ENCODE measurements at regions not wholly inside any gene's neighbourhood (a gene's known extent, or its start where the extent isn't known, plus 50 kb on each side); places are given as distances from the start of the nearest gene placed in this dataset.

GRCh38 chr3:1693145-1693544, 405.5 kb upstream of the CNTN4 start:
- Histone ChIP-seq H3K4me3 (no peak overlapping the region), H3K27me3 (no peaks in the 10 kb centered on the region), H3K27ac (no peak overlapping the region), H3K36me3 (no peaks in the 10 kb centered on the region), H3K9me3 (peaks cover 0 to 4% (median 0%) of the 10 kb centered on the region in 3 donors), H3K4me1 (no peaks in the 10 kb centered on the region)
- TF ChIP-seq EP300 (IDR thresholded peaks at IDR 0.05) (no peak), CTCF (IDR thresholded peaks at IDR 0.05) (no peak), POLR2A (IDR thresholded peaks at IDR 0.05) (no peak), POLR2AphosphoS5 (IDR thresholded peaks at IDR 0.05) (no peak)
- ATAC-seq = no peak
- WGBS, 2 donors (ENCODE audit: low coverage in 1 of 2) = 68 to 90% methylated on average over 1 to 2 of the region's 2 CpGs

- 33 to 47% methylated on average over 5 of the region's 5 CpGs for WGBS, 2 donors (ENCODE audit: low coverage in 1 of 2)
- Histone ChIP-seq H3K27me3 (no peaks in the 10 kb centered on the region), H3K27ac (no peak overlapping the region), H3K9me3 (peaks cover 0 to 4% (median 0%) of the 10 kb centered on the region in 3 donors), H3K4me1 (no peaks in the 10 kb centered on the region), H3K4me3 (no peak overlapping the region), H3K36me3 (no peaks in the 10 kb centered on the region)
- ATAC-seq = no peak
- TF ChIP-seq POLR2AphosphoS5 (IDR thresholded peaks at IDR 0.05) (no peak), CTCF (IDR thresholded peaks at IDR 0.05) (no peak), EP300 (IDR thresholded peaks at IDR 0.05) (no peak), POLR2A (IDR thresholded peaks at IDR 0.05) (no peak)
Observed at GRCh38 chr3:1696669-1697275, 401.9 kb upstream of the CNTN4 start.

- Histone ChIP-seq H3K9me3 (no peaks in the 10 kb centered on the region), H3K4me3 (no peak overlapping the region), H3K27me3 (no peaks in the 10 kb centered on the region), H3K27ac (no peak overlapping the region), H3K4me1 (no peaks in the 10 kb centered on the region), H3K36me3 (no peaks in the 10 kb centered on the region)
- no peak for ATAC-seq
- WGBS, 2 donors (ENCODE audit: low coverage in 1 of 2) = no CpG with 5 or more reads among the region's 17 CpGs
- TF ChIP-seq POLR2AphosphoS5 (IDR thresholded peaks at IDR 0.05) (no peak), CTCF (IDR thresholded peaks at IDR 0.05) (no peak)
Observed at GRCh38 chr3:1699361-1699920, 399.2 kb upstream of the CNTN4 start.

DNA sequence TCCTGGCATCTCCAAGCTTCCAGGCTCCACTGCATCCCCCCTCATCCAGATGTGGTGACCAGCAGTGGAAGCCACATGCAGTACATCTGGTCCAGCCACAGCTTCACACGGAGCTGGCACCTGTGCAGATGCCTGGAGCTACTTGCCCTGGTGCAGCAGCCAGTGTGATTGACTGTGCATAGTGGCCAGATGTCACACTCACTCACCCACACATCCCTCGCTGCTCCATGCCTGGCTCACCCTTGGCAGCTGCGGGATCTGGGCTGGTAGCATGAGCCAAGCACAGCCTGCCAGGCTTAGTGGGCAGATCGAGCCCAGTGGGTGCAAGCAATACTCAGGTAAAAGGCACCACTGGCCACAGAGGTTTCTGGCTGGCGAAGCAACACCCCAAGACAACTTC, 398.0 kb upstream of the CNTN4 start:
- TF ChIP-seq POLR2AphosphoS5 (IDR thresholded peaks at IDR 0.05) (no peak), EP300 (IDR thresholded peaks at IDR 0.05) (no peak), CTCF (IDR thresholded peaks at IDR 0.05) (no peak), POLR2A (IDR thresholded peaks at IDR 0.05) (no peak)
- Histone ChIP-seq H3K4me3 (no peak overlapping the region), H3K9me3 (peaks cover 0 to 4% (median 0%) of the 10 kb centered on the region in 3 donors), H3K4me1 (no peaks in the 10 kb centered on the region), H3K36me3 (no peaks in the 10 kb centered on the region), H3K27ac (no peak overlapping the region), H3K27me3 (no peaks in the 10 kb centered on the region)
- no peak for ATAC-seq
- 87% methylated on average over 4 of the region's 5 CpGs; no CpG with 5 or more reads in 1 of the 2 donors for WGBS, 2 donors (ENCODE audit: low coverage in 1 of 2)

DNA sequence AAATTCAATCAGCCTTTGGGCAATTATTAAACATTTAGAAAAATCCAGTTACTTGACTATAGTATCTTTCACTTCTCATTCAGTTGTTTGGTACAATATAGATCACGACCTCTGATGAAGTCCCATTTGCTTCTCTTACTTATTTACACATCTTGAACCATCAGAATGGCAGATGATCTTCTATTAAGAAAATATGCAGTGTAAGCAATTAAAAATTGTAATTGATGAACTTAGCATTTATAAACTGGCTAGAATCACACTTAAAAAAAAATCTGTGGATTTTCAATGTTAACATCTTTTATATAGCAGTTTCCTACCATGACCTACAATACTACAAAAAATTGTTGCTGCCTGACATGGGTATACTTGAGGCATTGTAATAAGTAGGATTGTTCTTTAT, 395.5 kb upstream of the CNTN4 start:
- Histone ChIP-seq H3K4me3 (no peak overlapping the region), H3K36me3 (no peaks in the 10 kb centered on the region), H3K27me3 (no peaks in the 10 kb centered on the region), H3K27ac (no peak overlapping the region), H3K4me1 (no peaks in the 10 kb centered on the region), H3K9me3 (peaks cover 0 to 10% (median 0%) of the 10 kb centered on the region in 3 donors)
- ATAC-seq = no peak
- 82 to 100% methylated on average over 1 of the region's 1 CpG for WGBS, 2 donors (ENCODE audit: low coverage in 1 of 2)
- TF ChIP-seq EP300 (IDR thresholded peaks at IDR 0.05) (no peak), POLR2A (IDR thresholded peaks at IDR 0.05) (no peak), POLR2AphosphoS5 (IDR thresholded peaks at IDR 0.05) (no peak), CTCF (IDR thresholded peaks at IDR 0.05) (no peak)

All from gastroesophageal sphincter (tissue), 4 donors.